ENCODE measurements at regions not wholly inside any gene's neighbourhood (a gene's known extent, or its start where the extent isn't known, plus 50 kb on each side); places are given as distances from the start of the nearest gene placed in this dataset.

GRCh38 chr3:197428952-197429351 is 126.8 kb downstream of the BDH1 start:
- TF ChIP-seq FOXA2 (IDR thresholded peaks at IDR 0.05) = no peak
- TF ChIP-seq TAF1 (conservative IDR thresholded peaks at IDR 0.05) = no peak
- TF ChIP-seq, protein P1, sequence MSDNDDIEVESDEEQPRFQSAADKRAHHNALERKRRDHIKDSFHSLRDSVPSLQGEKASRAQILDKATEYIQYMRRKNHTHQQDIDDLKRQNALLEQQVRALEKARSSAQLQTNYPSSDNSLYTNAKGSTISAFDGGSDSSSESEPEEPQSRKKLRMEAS (IDR thresholded peaks at IDR 0.05) = no peak
- TF ChIP-seq REST (IDR thresholded peaks at IDR 0.05) = no peak
- TF ChIP-seq EGR1 (IDR thresholded peaks at IDR 0.05; ENCODE audit: low read depth in 2 of 2) = no peak
- TF ChIP-seq FOXA1 (IDR thresholded peaks at IDR 0.05) = no peak
- no peak for TF ChIP-seq HNF4G (IDR thresholded peaks at IDR 0.05)
- TF ChIP-seq, protein P2, sequence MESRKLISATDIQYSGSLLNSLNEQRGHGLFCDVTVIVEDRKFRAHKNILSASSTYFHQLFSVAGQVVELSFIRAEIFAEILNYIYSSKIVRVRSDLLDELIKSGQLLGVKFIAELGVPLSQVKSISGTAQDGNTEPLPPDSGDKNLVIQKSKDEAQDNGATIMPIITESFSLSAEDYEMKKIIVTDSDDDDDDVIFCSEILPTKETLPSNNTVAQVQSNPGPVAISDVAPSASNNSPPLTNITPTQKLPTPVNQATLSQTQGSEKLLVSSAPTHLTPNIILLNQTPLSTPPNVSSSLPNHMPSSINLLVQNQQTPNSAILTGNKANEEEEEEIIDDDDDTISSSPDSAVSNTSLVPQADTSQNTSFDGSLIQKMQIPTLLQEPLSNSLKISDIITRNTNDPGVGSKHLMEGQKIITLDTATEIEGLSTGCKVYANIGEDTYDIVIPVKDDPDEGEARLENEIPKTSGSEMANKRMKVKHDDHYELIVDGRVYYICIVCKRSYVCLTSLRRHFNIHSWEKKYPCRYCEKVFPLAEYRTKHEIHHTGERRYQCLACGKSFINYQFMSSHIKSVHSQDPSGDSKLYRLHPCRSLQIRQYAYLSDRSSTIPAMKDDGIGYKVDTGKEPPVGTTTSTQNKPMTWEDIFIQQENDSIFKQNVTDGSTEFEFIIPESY (IDR thresholded peaks at IDR 0.05) = no peak
- no peak for TF ChIP-seq RXRA (IDR thresholded peaks at IDR 0.05)
- TF ChIP-seq, protein P3, sequence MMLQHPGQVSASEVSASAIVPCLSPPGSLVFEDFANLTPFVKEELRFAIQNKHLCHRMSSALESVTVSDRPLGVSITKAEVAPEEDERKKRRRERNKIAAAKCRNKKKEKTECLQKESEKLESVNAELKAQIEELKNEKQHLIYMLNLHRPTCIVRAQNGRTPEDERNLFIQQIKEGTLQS (IDR thresholded peaks at IDR 0.05) = no peak
- TF ChIP-seq JUND (IDR thresholded peaks at IDR 0.05) = no peak
- H3K4me1 ChIP-seq (ENCODE audit: control insufficient read depth in 4 of 4, insufficient read depth in 4 of 4, low read length in 3 of 4) = no peaks in the 10 kb centered on the region
- no peak for DNase-seq (ENCODE audit: low spot score)
- H3K27ac ChIP-seq (ENCODE audit: low read depth in 1 of 2, low read length in 2 of 2) = no peak overlapping the region
- WGBS = 72% methylated on average over 7 of the region's 7 CpGs
- no peaks in the 10 kb centered on the region for H3K9me3 ChIP-seq (ENCODE audit: control insufficient read depth in 4 of 4, low read length in 3 of 4)
- H3K36me3 ChIP-seq (ENCODE audit: control insufficient read depth in 4 of 4, insufficient read depth in 3 of 4, low read depth in 1 of 4, low read length in 3 of 4) = no peaks in the 10 kb centered on the region
- no peak overlapping the region for H3K9ac ChIP-seq (ENCODE audit: low read depth in 1 of 2, low read length in 2 of 2)
- H3K4me3 ChIP-seq (ENCODE audit: low read depth in 1 of 3, low read length in 3 of 3) = no peak overlapping the region
- peaks cover 0 to 2% (median 0%) of the 10 kb centered on the region in 4 donors for H3K27me3 ChIP-seq (ENCODE audit: control insufficient read depth in 4 of 4, insufficient read depth in 4 of 4, low read length in 3 of 4)

DNA sequence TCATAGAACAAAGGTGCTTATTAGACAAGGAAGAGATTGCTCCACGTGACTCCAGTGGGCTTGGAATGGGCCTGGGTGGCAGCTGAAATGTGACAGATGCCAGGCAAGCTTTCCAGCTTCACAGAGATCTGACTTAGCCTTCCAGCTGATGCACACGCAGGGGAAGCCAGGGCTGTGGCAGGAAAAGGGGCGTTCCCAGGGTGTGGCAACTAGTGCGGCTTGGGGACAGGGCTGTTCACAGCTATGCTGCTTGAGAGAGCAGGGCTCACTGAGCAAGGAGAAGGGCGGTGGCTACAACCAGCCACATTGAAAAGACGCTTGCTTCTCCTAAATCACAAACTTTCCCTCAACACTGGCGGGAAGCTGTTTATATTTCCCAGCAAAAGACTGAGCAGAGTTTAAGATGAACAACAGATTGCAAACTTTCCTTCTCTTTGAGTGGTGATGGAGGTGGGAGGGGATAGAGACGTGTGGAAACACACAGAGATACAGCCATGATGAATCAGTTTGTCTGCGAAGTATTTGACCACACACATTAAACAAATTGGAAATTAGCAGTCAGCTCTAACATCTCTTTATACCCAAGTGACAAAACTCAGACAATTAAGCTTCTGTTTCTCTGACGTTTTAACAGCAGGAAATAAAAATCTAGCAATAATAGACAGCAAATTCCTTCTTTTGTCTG is 127.5 kb downstream of the BDH1 start:
- no peak for DNase-seq (ENCODE audit: low spot score)
- H3K9ac ChIP-seq (ENCODE audit: low read depth in 1 of 2, low read length in 2 of 2) = no peak overlapping the region
- no peak overlapping the region for H3K4me3 ChIP-seq (ENCODE audit: low read depth in 1 of 3, low read length in 3 of 3)
- H3K27ac ChIP-seq (ENCODE audit: low read depth in 1 of 2, low read length in 2 of 2) = no peak overlapping the region
- WGBS = 66% methylated on average over 10 of the region's 10 CpGs
- H3K36me3 ChIP-seq (ENCODE audit: control insufficient read depth in 4 of 4, insufficient read depth in 3 of 4, low read depth in 1 of 4, low read length in 3 of 4) = no peaks in the 10 kb centered on the region
- no peaks in the 10 kb centered on the region for H3K9me3 ChIP-seq (ENCODE audit: control insufficient read depth in 4 of 4, low read length in 3 of 4)
- H3K4me1 ChIP-seq (ENCODE audit: control insufficient read depth in 4 of 4, insufficient read depth in 4 of 4, low read length in 3 of 4) = no peaks in the 10 kb centered on the region
- TF ChIP-seq CTCF (IDR thresholded peaks at IDR 0.05; ENCODE audit: low read depth, low read length, missing input control) = no peak
- no peak for TF ChIP-seq RXRA (IDR thresholded peaks at IDR 0.05)
- TF ChIP-seq, protein P2 (IDR thresholded peaks at IDR 0.05) = no peak
- no peak for TF ChIP-seq HNF4G (IDR thresholded peaks at IDR 0.05)
- H3K27me3 ChIP-seq (ENCODE audit: control insufficient read depth in 4 of 4, insufficient read depth in 4 of 4, low read length in 3 of 4) = peaks cover 0 to 2% (median 0%) of the 10 kb centered on the region in 4 donors

All from liver (tissue), 8 donors.